Heart left ventricle (tissue), 13 donors: ENCODE measurements at regions not wholly inside any gene's neighbourhood (a gene's known extent, or its start where the extent isn't known, plus 50 kb on each side); places are given as distances from the start of the nearest gene placed in this dataset.

Source experiments
- POLR2A ChIP-seq, 2 donors: fragments of 450-650 bp; IDR thresholded peaks; one replicate each; pipeline ENCODE4 v1.6.1; 2017; ENCODE audit warnings: antibody characterized with exemption in 2 of 2, mild to moderate bottlenecking in 2 of 2, moderate library complexity in 2 of 2
- TF ChIP-seq, protein P1 (sequence below), 12 donors: fragments of 200-600 bp; sonication (generic) in 4 of 12; IDR thresholded peaks; one replicate each; pipeline versions ENCODE4 v1.5.0 to v1.8.0; 2018 to 2022; ENCODE audit warnings: antibody characterized with exemption in 12 of 12, mild to moderate bottlenecking in 5 of 12
- donor health status: ischemic (EF 13 %, LVEDD 7.1; RV severe dilation, severe dysfunction).
- donor health status: DM: no; HTN: yes; CAD: no.
- donor health status: DM: no; HTN: no; CAD: no.
- donor health status: ischemic (EF 25% LVEDD 6.9; RV normal size, moderate dysfunction).
- donor health status: ischemic (EF 25% LVEDD 5.7; RV mildly dilated, moderate dysfunction).
- donor health status: ischemic (EF 35%, LVEDD 5.7; RV mildly dilated, moderate dysfunction).
- donor health status: nonischemic (EF 11% LVEDD 7.7; RV severe dilation, severe dysfunction).
- donor health status: DM: yes; HTN: yes; CAD: no.
- donor health status: PGD.
- donor health status: ischemic (EF 29% LVEDD 5.4; RV normal size, mild dysfunction).
- donor health status: nonischemic (EF 23%, LVEDD 6.1; RV moderate dilation, normal function).

DNA sequence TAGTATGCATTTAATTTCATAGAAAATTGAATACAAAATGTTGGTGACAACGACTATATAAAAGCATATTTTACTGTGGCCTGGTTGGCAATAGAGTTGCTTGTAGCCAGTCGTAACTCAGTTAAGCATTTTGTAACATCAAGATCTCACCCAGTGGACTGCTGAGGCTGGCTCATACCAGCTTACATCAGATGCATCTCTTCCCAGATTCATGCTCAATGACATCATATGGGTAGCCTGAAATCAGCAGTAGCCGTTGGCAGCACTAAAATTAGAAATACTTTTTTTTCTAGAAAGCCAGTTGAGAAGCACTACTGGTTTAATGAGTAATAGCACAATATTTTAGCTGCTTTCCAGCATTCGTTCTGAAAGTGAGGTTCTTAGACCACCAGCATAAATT, 341.2 kb downstream of the TECRL start:
- TF ChIP-seq POLR2A (IDR thresholded peaks at IDR 0.05): no peak
- TF ChIP-seq, protein P1, sequence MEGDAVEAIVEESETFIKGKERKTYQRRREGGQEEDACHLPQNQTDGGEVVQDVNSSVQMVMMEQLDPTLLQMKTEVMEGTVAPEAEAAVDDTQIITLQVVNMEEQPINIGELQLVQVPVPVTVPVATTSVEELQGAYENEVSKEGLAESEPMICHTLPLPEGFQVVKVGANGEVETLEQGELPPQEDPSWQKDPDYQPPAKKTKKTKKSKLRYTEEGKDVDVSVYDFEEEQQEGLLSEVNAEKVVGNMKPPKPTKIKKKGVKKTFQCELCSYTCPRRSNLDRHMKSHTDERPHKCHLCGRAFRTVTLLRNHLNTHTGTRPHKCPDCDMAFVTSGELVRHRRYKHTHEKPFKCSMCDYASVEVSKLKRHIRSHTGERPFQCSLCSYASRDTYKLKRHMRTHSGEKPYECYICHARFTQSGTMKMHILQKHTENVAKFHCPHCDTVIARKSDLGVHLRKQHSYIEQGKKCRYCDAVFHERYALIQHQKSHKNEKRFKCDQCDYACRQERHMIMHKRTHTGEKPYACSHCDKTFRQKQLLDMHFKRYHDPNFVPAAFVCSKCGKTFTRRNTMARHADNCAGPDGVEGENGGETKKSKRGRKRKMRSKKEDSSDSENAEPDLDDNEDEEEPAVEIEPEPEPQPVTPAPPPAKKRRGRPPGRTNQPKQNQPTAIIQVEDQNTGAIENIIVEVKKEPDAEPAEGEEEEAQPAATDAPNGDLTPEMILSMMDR (IDR thresholded peaks at IDR 0.05): no peak
